ENCODE measurements at regions not wholly inside any gene's neighbourhood (a gene's known extent, or its start where the extent isn't known, plus 50 kb on each side); places are given as distances from the start of the nearest gene placed in this dataset.

GRCh38 chr1:113013823-113014222, 57.8 kb upstream of the SLC16A1 start:
- TF ChIP-seq EZH2 (IDR thresholded peaks at IDR 0.05; ENCODE audit: borderline replicate concordance, low read depth, low read length, poor library complexity, severe bottlenecking), result no peak
- no peak for TF ChIP-seq CTCF (conservative IDR thresholded peaks at IDR 0.05; ENCODE audit: low read depth, low read length)
